ENCODE measurements at regions not wholly inside any gene's neighbourhood (a gene's known extent, or its start where the extent isn't known, plus 50 kb on each side); places are given as distances from the start of the nearest gene placed in this dataset.

- no peaks in the 10 kb centered on the region for H3K23me2 ChIP-seq (ENCODE audit: insufficient read length, low read depth, low read length, poor library complexity, severe bottlenecking)
Observed at GRCh38 chr18:22093731-22094357, 75.5 kb upstream of the GATA6 start.

More at GRCh38 chr18:22093731-22094357, 75.5 kb upstream of the GATA6 start:
- no peaks in the 10 kb centered on the region; a peak in 1 of 4 replicates for H3K4me1 Mint-ChIP-seq
- H2BK15ac ChIP-seq (ENCODE audit: low read depth, low read length) = no peak overlapping the region
- no peak for DNase-seq
- H3K79me1 ChIP-seq (ENCODE audit: insufficient read depth, low read depth, low read length, poor library complexity, severe bottlenecking) = no peaks in the 10 kb centered on the region
- H4K5ac ChIP-seq (ENCODE audit: insufficient read length, low read depth, low read length) = no peak overlapping the region
- no peak overlapping the region for H3K4me3 Mint-ChIP-seq
- no peak overlapping the region for H3K14ac ChIP-seq (ENCODE audit: insufficient read depth, low read length)
- WGBS (ENCODE audit: extremely low coverage, insufficient read length, low lambda C conversion rate) = no CpG with 5 or more reads among the region's 12 CpGs
- H3K9me3 ChIP-seq (ENCODE audit: control insufficient read depth, low read depth, low read length) = no peaks in the 10 kb centered on the region
- H2AFZ ChIP-seq (ENCODE audit: low read length) = no peak overlapping the region
- no peaks in the 10 kb centered on the region for H3K4me1 ChIP-seq (ENCODE audit: insufficient read depth, low read length)
- no peak overlapping the region for H3K4ac ChIP-seq (ENCODE audit: low read depth, low read length)
- no peak overlapping the region for H3T11ph ChIP-seq (ENCODE audit: low read length)
- no peak overlapping the region for H4K91ac ChIP-seq (ENCODE audit: insufficient read length, low read depth, low read length)
- H4K20me1 ChIP-seq (ENCODE audit: control insufficient read depth, insufficient read depth, insufficient read length) = no peaks in the 10 kb centered on the region
- no peak overlapping the region for H2AK5ac ChIP-seq (ENCODE audit: insufficient read length, low read length)
- H3K18ac ChIP-seq (ENCODE audit: insufficient read length, low read depth, low read length) = no peak overlapping the region
- no peak overlapping the region for H3K9ac ChIP-seq (ENCODE audit: extremely low read depth, insufficient read length, low read length)
- TF ChIP-seq, protein P1, sequence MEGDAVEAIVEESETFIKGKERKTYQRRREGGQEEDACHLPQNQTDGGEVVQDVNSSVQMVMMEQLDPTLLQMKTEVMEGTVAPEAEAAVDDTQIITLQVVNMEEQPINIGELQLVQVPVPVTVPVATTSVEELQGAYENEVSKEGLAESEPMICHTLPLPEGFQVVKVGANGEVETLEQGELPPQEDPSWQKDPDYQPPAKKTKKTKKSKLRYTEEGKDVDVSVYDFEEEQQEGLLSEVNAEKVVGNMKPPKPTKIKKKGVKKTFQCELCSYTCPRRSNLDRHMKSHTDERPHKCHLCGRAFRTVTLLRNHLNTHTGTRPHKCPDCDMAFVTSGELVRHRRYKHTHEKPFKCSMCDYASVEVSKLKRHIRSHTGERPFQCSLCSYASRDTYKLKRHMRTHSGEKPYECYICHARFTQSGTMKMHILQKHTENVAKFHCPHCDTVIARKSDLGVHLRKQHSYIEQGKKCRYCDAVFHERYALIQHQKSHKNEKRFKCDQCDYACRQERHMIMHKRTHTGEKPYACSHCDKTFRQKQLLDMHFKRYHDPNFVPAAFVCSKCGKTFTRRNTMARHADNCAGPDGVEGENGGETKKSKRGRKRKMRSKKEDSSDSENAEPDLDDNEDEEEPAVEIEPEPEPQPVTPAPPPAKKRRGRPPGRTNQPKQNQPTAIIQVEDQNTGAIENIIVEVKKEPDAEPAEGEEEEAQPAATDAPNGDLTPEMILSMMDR (conservative IDR thresholded peaks at IDR 0.05) = no peak
- no peaks in the 10 kb centered on the region for H3K79me2 ChIP-seq (ENCODE audit: insufficient read depth, low read length)
- no peak overlapping the region for H2BK12ac ChIP-seq (ENCODE audit: insufficient read length, low read depth, low read length)
- no peak overlapping the region for H2BK20ac ChIP-seq (ENCODE audit: low read depth, low read length, poor library complexity, severe bottlenecking)
- H4K8ac ChIP-seq (replicated peaks; ENCODE audit: insufficient read length, low read depth, low read length) = no peak overlapping the region
- H3K56ac ChIP-seq (ENCODE audit: insufficient read length, low read depth, low read length) = no peak overlapping the region
- H3K27me3 Mint-ChIP-seq (ENCODE audit: low read depth) = peaks cover 10% of the 10 kb centered on the region
- H2BK120ac ChIP-seq (ENCODE audit: low read depth, low read length, poor library complexity, severe bottlenecking) = no peak overlapping the region
- H3K4me2 ChIP-seq (ENCODE audit: insufficient read depth, insufficient read length, low read length) = no peak overlapping the region
- H3K27me3 ChIP-seq (ENCODE audit: insufficient read depth, low read length) = no peaks in the 10 kb centered on the region
- no peak overlapping the region for H3K23ac ChIP-seq (ENCODE audit: insufficient read length, low read depth, low read length)
- no peak overlapping the region for H3K27ac ChIP-seq (ENCODE audit: insufficient read length, low read depth, low read length)
- H3K9me3 Mint-ChIP-seq = no peaks in the 10 kb centered on the region
- H3K36me3 Mint-ChIP-seq (ENCODE audit: insufficient read depth in 1 of 3, low read depth in 3 of 3) = no peaks in the 10 kb centered on the region
- no peak overlapping the region for H2BK5ac ChIP-seq (ENCODE audit: insufficient read length, low read length)
- H3K27ac Mint-ChIP-seq = no peak overlapping the region

Data from H9 (cell line).